ENCODE measurements at regions not wholly inside any gene's neighbourhood (a gene's known extent, or its start where the extent isn't known, plus 50 kb on each side); places are given as distances from the start of the nearest gene placed in this dataset.

DNA sequence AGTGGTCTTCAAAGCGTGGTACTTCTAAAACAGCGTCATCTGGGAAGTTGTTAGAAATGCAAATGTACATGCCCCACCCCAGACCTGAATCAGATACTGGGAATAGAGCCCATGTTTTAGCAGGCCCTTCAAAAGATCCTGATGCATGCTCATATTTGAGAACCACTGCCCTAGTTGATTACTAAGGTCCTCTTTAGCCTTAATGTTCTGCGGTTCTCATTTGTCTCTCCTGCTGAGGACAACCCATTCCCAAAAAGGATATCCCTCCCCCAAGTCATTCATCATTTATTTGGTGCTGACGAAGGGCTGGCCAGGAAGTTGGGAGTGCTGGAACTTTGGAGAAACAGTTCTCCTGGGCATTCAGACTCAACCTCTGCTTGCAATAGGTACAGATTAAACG lies 92.4 kb upstream of the RALGPS2 start:
- Histone ChIP-seq H3K36me3 (no peaks in the 10 kb centered on the region), H3K27me3 (no peaks in the 10 kb centered on the region), H3K9me3 (no peaks in the 10 kb centered on the region), H3K4me3 (no peak overlapping the region), H3K27ac (replicated peaks in 1 of 4) (no peak overlapping the region), H3K4me1 (peaks cover 0 to 17% (median 10%) of the 10 kb centered on the region in 4 donors)
- WGBS = 44% methylated on average over 5 of the region's 5 CpGs
- TF ChIP-seq, protein P1, sequence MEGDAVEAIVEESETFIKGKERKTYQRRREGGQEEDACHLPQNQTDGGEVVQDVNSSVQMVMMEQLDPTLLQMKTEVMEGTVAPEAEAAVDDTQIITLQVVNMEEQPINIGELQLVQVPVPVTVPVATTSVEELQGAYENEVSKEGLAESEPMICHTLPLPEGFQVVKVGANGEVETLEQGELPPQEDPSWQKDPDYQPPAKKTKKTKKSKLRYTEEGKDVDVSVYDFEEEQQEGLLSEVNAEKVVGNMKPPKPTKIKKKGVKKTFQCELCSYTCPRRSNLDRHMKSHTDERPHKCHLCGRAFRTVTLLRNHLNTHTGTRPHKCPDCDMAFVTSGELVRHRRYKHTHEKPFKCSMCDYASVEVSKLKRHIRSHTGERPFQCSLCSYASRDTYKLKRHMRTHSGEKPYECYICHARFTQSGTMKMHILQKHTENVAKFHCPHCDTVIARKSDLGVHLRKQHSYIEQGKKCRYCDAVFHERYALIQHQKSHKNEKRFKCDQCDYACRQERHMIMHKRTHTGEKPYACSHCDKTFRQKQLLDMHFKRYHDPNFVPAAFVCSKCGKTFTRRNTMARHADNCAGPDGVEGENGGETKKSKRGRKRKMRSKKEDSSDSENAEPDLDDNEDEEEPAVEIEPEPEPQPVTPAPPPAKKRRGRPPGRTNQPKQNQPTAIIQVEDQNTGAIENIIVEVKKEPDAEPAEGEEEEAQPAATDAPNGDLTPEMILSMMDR (IDR thresholded peaks at IDR 0.05) = no peak
- TF ChIP-seq EP300 (IDR thresholded peaks at IDR 0.05) (no peak), POLR2AphosphoS5 (IDR thresholded peaks at IDR 0.05) (no peak), POLR2A (IDR thresholded peaks at IDR 0.05; ENCODE audit: low read depth) (no peak)
- DNase-seq (ENCODE audit: extremely low spot score) = no peak
- intact Hi-C loops (cut with DNase I) = no loop called here

DNA sequence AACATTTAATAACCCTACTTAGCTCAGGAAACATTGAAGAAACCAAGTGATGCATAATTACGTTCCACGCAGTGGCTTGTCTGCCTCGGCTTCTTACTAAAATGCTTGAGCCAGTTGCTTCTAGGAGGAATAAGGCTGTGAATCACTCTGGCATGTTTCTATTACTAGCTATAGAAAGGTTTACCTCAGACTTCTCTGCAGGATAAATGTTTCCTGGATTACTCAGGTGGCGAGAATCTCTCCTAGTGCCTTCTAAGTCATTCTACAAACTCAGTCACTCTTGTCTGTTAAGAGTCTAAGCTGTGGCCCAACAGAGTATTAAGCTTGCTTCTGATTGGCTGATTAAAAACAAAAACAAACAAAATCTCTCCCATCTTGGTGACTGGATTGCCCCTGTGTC lies 92.0 kb upstream of the RALGPS2 start:
- H3K9me3 ChIP-seq = no peaks in the 10 kb centered on the region
- no peak for TF ChIP-seq POLR2AphosphoS5 (IDR thresholded peaks at IDR 0.05)
- TF ChIP-seq EP300 (IDR thresholded peaks at IDR 0.05) = no peak
- TF ChIP-seq POLR2A (IDR thresholded peaks at IDR 0.05; ENCODE audit: low read depth) = no peak
- TF ChIP-seq, protein P1 (IDR thresholded peaks at IDR 0.05) = no peak
- 66% methylated on average over 4 of the region's 4 CpGs for WGBS
- peak overlapping the region in 1 of 4 donors; percentile 9 for H3K27ac ChIP-seq (replicated peaks in 1 of 4)
- intact Hi-C loops (cut with DNase I) = no loop called here
- H3K4me3 ChIP-seq = no peak overlapping the region
- no peaks in the 10 kb centered on the region for H3K27me3 ChIP-seq
- peaks cover 0 to 17% (median 10%) of the 10 kb centered on the region in 4 donors for H3K4me1 ChIP-seq
- H3K36me3 ChIP-seq = no peaks in the 10 kb centered on the region
- DNase-seq (ENCODE audit: extremely low spot score) = no peak

GRCh38 chr1:178634445-178634844 lies 90.6 kb upstream of the RALGPS2 start:
- Histone ChIP-seq H3K9me3 (no peaks in the 10 kb centered on the region), H3K27ac (replicated peaks in 1 of 4) (no peak overlapping the region), H3K27me3 (no peaks in the 10 kb centered on the region), H3K36me3 (no peaks in the 10 kb centered on the region), H3K4me3 (no peak overlapping the region), H3K4me1 (peaks cover 0 to 11% (median 5%) of the 10 kb centered on the region in 4 donors)
- TF ChIP-seq POLR2AphosphoS5 (IDR thresholded peaks at IDR 0.05) = no peak
- no peak for TF ChIP-seq EP300 (IDR thresholded peaks at IDR 0.05)
- no peak for TF ChIP-seq POLR2A (IDR thresholded peaks at IDR 0.05; ENCODE audit: low read depth)
- TF ChIP-seq, protein P1 (IDR thresholded peaks at IDR 0.05) = no peak
- intact Hi-C loops (cut with DNase I) = no loop called here
- WGBS = 38% methylated on average over 2 of the region's 2 CpGs
- no peak for DNase-seq (ENCODE audit: extremely low spot score)

DNA sequence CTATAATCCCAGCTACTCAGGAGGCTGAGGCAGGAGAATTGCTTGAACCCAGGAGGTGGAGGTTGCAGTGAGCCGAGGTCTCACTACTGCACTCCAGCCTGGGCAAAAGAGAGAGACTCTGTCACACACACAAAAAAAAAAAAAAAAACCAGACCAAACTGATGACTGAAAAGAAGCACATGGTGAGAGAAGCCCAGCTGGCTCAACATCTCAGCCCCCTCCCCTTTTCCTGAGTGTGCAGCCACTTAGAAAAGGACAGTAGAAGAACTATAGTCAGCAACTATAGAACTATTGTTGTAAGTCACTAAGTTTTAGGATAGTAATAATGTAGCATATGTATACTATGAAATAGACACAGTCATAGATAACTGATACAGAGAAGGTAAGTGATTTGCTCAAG lies 87.2 kb upstream of the RALGPS2 start:
- DNase-seq (ENCODE audit: extremely low spot score) = no peak
- Histone ChIP-seq H3K4me1 (peaks cover 0 to 11% (median 1%) of the 10 kb centered on the region in 4 donors), H3K4me3 (no peak overlapping the region), H3K27me3 (no peaks in the 10 kb centered on the region), H3K9me3 (no peaks in the 10 kb centered on the region), H3K36me3 (no peaks in the 10 kb centered on the region), H3K27ac (replicated peaks in 1 of 4) (no peak overlapping the region)
- TF ChIP-seq POLR2AphosphoS5 (IDR thresholded peaks at IDR 0.05) (no peak), POLR2A (IDR thresholded peaks at IDR 0.05; ENCODE audit: low read depth) (no peak), EP300 (IDR thresholded peaks at IDR 0.05) (no peak)
- TF ChIP-seq, protein P1 (IDR thresholded peaks at IDR 0.05) = no peak
- WGBS = 91% methylated on average over 1 of the region's 1 CpG
- intact Hi-C loops (cut with DNase I) = no loop called here

- Histone ChIP-seq H3K27me3 (no peaks in the 10 kb centered on the region), H3K4me3 (no peak overlapping the region), H3K27ac (replicated peaks in 1 of 4) (no peak overlapping the region), H3K36me3 (no peaks in the 10 kb centered on the region), H3K4me1 (peaks cover 0 to 20% (median 2%) of the 10 kb centered on the region in 4 donors), H3K9me3 (no peaks in the 10 kb centered on the region)
- TF ChIP-seq, protein P1 (IDR thresholded peaks at IDR 0.05) = no peak
- TF ChIP-seq EP300 (IDR thresholded peaks at IDR 0.05) = no peak
- TF ChIP-seq POLR2AphosphoS5 (IDR thresholded peaks at IDR 0.05) = no peak
- TF ChIP-seq POLR2A (IDR thresholded peaks at IDR 0.05; ENCODE audit: low read depth) = no peak
- intact Hi-C loops (cut with DNase I) = no loop called here
- no peak for DNase-seq (ENCODE audit: extremely low spot score)
These were observed 85.7 kb upstream of the RALGPS2 start for GRCh38 chr1:178639326-178639725.

Data from esophagus muscularis mucosa (tissue), 4 donors.